Esophagus (tissue), 2 donors: ENCODE measurements at regions not wholly inside any gene's neighbourhood (a gene's known extent, or its start where the extent isn't known, plus 50 kb on each side); places are given as distances from the start of the nearest gene placed in this dataset.

Experiments
- H3K27ac ChIP-seq, 2 donors: one replicate each; pipeline ENCODE4 v1.5.1; 2013; ENCODE audit warnings: low read depth in 2 of 2, mild to moderate bottlenecking in 2 of 2, inconsistent platforms in 1 of 2, low read length in 1 of 2, moderate library complexity in 1 of 2
- H3K27me3 ChIP-seq, 2 donors: one replicate each; pipeline ENCODE4 v1.6.1; 2013; ENCODE audit warnings: low read length in 2 of 2, control low read depth in 1 of 2, mild to moderate bottlenecking in 1 of 2; ENCODE audit not compliant: insufficient read depth in 2 of 2, control insufficient read depth in 1 of 2
- H3K36me3 ChIP-seq, 2 donors: one replicate each; pipeline ENCODE4 v1.6.1; 2013; ENCODE audit warnings: low read length in 1 of 2; ENCODE audit not compliant: control insufficient read depth in 2 of 2, insufficient read depth in 2 of 2
- H3K4me1 ChIP-seq, 2 donors: one replicate each; pipeline ENCODE4 v1.6.1; 2013; ENCODE audit warnings: low read length in 1 of 2; ENCODE audit not compliant: control insufficient read depth in 2 of 2, insufficient read depth in 2 of 2
- H3K4me3 ChIP-seq, 2 donors: one replicate each; pipeline ENCODE4 v1.5.1; 2013; ENCODE audit warnings: low read length in 2 of 2, mild to moderate bottlenecking in 2 of 2, low read depth in 1 of 2, moderate library complexity in 1 of 2
- H3K9me3 ChIP-seq, 2 donors: one replicate each; pipeline ENCODE4 v1.6.1; 2013; ENCODE audit warnings: mild to moderate bottlenecking in 2 of 2, low read depth in 1 of 2, low read length in 1 of 2, moderate library complexity in 1 of 2; ENCODE audit not compliant: control insufficient read depth in 2 of 2, insufficient read depth in 1 of 2
- WGBS, 2 donors: extraction: QIAGEN DNeasy Blood & Tissue Kit; methylation state at CpG; one replicate each; pipeline ENCODE4 v1.1.7; 2013; 5-methylcytosine and 5-hydroxymethylcytosine counted together
- donor health status: healthy with polysubstance abuse.
- donor health status: Bipolar disorder and iron deficiency.

GRCh38 chr4:180657881-180658280, 1585.3 kb upstream of the TENM3 start:
- H3K27me3 ChIP-seq, result no peaks in the 10 kb centered on the region
- H3K27ac ChIP-seq, result no peak overlapping the region
- no peaks in the 10 kb centered on the region for H3K4me1 ChIP-seq
- no peaks in the 10 kb centered on the region for H3K9me3 ChIP-seq
- no peaks in the 10 kb centered on the region for H3K36me3 ChIP-seq
- no peak overlapping the region for H3K4me3 ChIP-seq
- 86 to 92% methylated on average over 7 of the region's 7 CpGs for WGBS, 2 donors

GRCh38 chr4:180664766-180665368, 1578.3 kb upstream of the TENM3 start:
- no peaks in the 10 kb centered on the region for H3K9me3 ChIP-seq
- WGBS, 2 donors, result 11 to 13% methylated on average over 5 of the region's 5 CpGs
- H3K27me3 ChIP-seq, result no peaks in the 10 kb centered on the region
- no peak overlapping the region for H3K4me3 ChIP-seq
- H3K27ac ChIP-seq, result no peak overlapping the region
- no peaks in the 10 kb centered on the region for H3K4me1 ChIP-seq
- H3K36me3 ChIP-seq, result no peaks in the 10 kb centered on the region

- Histone ChIP-seq H3K27ac (no peak overlapping the region), H3K4me3 (no peak overlapping the region), H3K9me3 (no peaks in the 10 kb centered on the region), H3K36me3 (no peaks in the 10 kb centered on the region), H3K27me3 (no peaks in the 10 kb centered on the region), H3K4me1 (no peaks in the 10 kb centered on the region)
- WGBS, 2 donors, result 10 to 22% methylated on average over 2 of the region's 2 CpGs
Measured at GRCh38 chr4:180665481-180665880, 1577.7 kb upstream of the TENM3 start.

- no peaks in the 10 kb centered on the region for H3K27me3 ChIP-seq
- no peaks in the 10 kb centered on the region for H3K4me1 ChIP-seq
- no peaks in the 10 kb centered on the region for H3K36me3 ChIP-seq
- no peaks in the 10 kb centered on the region for H3K9me3 ChIP-seq
- 35 to 48% methylated on average over 7 of the region's 7 CpGs for WGBS, 2 donors
- no peak overlapping the region for H3K4me3 ChIP-seq
- H3K27ac ChIP-seq, result no peak overlapping the region
Measured at GRCh38 chr4:180665994-180666824, 1577.0 kb upstream of the TENM3 start.

- H3K4me3 ChIP-seq, result no peak overlapping the region
- H3K27me3 ChIP-seq, result no peaks in the 10 kb centered on the region
- WGBS, 2 donors, result 93 to 95% methylated on average over 14 of the region's 14 CpGs
- no peaks in the 10 kb centered on the region for H3K9me3 ChIP-seq
- no peaks in the 10 kb centered on the region for H3K4me1 ChIP-seq
- no peaks in the 10 kb centered on the region for H3K36me3 ChIP-seq
- no peak overlapping the region for H3K27ac ChIP-seq
Measured at GRCh38 chr4:180668732-180669131, 1574.5 kb upstream of the TENM3 start.

GRCh38 chr4:180669680-180670079, 1573.5 kb upstream of the TENM3 start:
- Histone ChIP-seq H3K27me3 (no peaks in the 10 kb centered on the region), H3K4me1 (no peaks in the 10 kb centered on the region), H3K4me3 (no peak overlapping the region), H3K36me3 (no peaks in the 10 kb centered on the region), H3K27ac (no peak overlapping the region), H3K9me3 (no peaks in the 10 kb centered on the region)
- 57 to 68% methylated on average over 4 of the region's 4 CpGs for WGBS, 2 donors

DNA sequence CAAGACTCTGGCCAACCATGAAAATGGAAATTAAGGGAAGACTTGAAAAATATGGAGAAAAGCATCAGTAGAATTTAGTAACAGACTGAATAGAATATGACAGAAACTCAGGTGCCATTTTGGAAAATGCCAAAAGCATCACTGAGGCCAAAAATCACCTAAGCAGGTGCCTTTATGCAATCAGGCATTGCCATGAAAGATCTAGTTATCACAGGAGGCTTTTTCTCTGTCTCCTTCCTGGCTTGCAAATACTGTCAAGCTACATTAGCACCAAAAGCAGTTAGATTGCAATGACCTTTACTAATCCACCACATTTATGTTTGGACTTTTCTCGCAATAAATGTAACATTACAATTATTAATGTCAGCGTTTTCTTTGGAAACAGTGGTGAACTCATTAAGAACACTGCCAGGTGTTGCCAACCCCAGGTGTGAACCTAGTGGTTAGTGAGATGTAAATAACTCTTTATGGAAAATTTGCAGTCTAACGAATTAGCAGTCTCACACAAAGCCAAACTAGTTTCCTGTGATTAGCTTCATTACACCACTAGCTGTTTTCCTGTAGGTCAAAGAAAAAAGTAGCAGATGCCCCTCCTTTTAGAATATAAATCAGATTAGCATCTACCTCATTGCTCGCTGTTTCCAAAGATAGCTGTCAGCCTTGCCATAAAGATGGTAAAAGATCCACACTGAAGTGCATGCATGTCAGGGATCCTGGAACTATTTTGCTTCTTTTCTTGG, 1568.4 kb upstream of the TENM3 start:
- Histone ChIP-seq H3K27me3 (no peaks in the 10 kb centered on the region), H3K36me3 (no peaks in the 10 kb centered on the region), H3K4me1 (no peaks in the 10 kb centered on the region), H3K27ac (no peak overlapping the region), H3K4me3 (no peak overlapping the region), H3K9me3 (no peaks in the 10 kb centered on the region)
- WGBS, 2 donors, result 52 to 58% methylated on average over 4 of the region's 4 CpGs

DNA sequence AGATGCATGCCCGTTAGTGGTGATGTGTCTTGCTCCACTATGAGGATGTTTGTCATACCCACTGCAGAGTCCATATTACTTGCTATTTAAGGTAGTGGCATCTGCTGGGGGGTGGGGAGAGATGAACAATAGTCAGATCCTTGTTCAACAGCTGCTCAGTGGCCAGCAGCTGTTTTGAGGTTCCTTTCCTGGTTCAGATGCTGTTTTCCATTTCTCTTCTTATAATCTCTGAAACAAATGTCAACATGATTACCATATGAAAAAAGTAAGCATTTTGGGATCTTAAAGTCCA, 1567.9 kb upstream of the TENM3 start:
- 63 to 76% methylated on average over 1 of the region's 1 CpG for WGBS, 2 donors
- Histone ChIP-seq H3K4me3 (no peak overlapping the region), H3K27ac (no peak overlapping the region), H3K4me1 (no peaks in the 10 kb centered on the region), H3K36me3 (no peaks in the 10 kb centered on the region), H3K9me3 (no peaks in the 10 kb centered on the region), H3K27me3 (no peaks in the 10 kb centered on the region)

- no peaks in the 10 kb centered on the region for H3K9me3 ChIP-seq
- no peaks in the 10 kb centered on the region for H3K36me3 ChIP-seq
- no peaks in the 10 kb centered on the region for H3K27me3 ChIP-seq
- H3K4me1 ChIP-seq, result no peaks in the 10 kb centered on the region
- H3K27ac ChIP-seq, result no peak overlapping the region
- H3K4me3 ChIP-seq, result no peak overlapping the region
- WGBS, 2 donors, result 44 to 58% methylated on average over 2 of the region's 2 CpGs
Measured at GRCh38 chr4:180680305-180680704, 1562.9 kb upstream of the TENM3 start.
